Liver (tissue), 7 donors: ENCODE measurements at regions not wholly inside any gene's neighbourhood (a gene's known extent, or its start where the extent isn't known, plus 50 kb on each side); places are given as distances from the start of the nearest gene placed in this dataset.

Source experiments
- DNase-seq: peaks from one replicate; pipeline ENCODE4 v3.0.0-alpha.2; 2017; ENCODE audit warnings: low spot score
- H3K27ac ChIP-seq, 2 donors: one replicate each; pipeline ENCODE4 v1.7.0; 2013; ENCODE audit warnings: inconsistent platforms in 2 of 2, low read length in 2 of 2, control low read depth in 1 of 2, low read depth in 1 of 2, mild to moderate bottlenecking in 1 of 2
- H3K27me3 ChIP-seq, 4 donors: one replicate each; pipeline versions ENCODE4 v1.6.1 to v1.7.0; 2013; ENCODE audit warnings: low read length in 3 of 4, inconsistent platforms in 1 of 4, mild to moderate bottlenecking in 1 of 4, moderate library complexity in 1 of 4; ENCODE audit not compliant: control insufficient read depth in 4 of 4, insufficient read depth in 4 of 4
- H3K36me3 ChIP-seq, 4 donors: one replicate each; pipeline versions ENCODE4 v1.6.1 to v1.7.0; 2013; ENCODE audit warnings: low read length in 3 of 4, mild to moderate bottlenecking in 3 of 4, low read depth in 1 of 4, moderate library complexity in 1 of 4; ENCODE audit not compliant: control insufficient read depth in 4 of 4, insufficient read depth in 3 of 4
- H3K4me1 ChIP-seq, 4 donors: one replicate each; pipeline versions ENCODE4 v1.6.1 to v1.7.0; 2013; ENCODE audit warnings: low read length in 3 of 4, mild to moderate bottlenecking in 3 of 4, moderate library complexity in 1 of 4; ENCODE audit not compliant: control insufficient read depth in 4 of 4, insufficient read depth in 4 of 4
- H3K4me3 ChIP-seq, 3 donors: one replicate each; pipeline versions ENCODE4 v1.6.1 to v1.7.0; 2013; ENCODE audit warnings: low read length in 3 of 3, control low read depth in 1 of 3, low read depth in 1 of 3, mild to moderate bottlenecking in 1 of 3
- H3K9ac ChIP-seq, 2 donors: one replicate each; pipeline ENCODE4 v1.7.0; 2013; ENCODE audit warnings: low read length in 2 of 2, mild to moderate bottlenecking in 2 of 2, moderate library complexity in 2 of 2, control low read depth in 1 of 2, low read depth in 1 of 2
- H3K9me3 ChIP-seq, 4 donors: one replicate each; pipeline versions ENCODE4 v1.6.1 to v1.7.0; 2013; ENCODE audit warnings: low read length in 3 of 4; ENCODE audit not compliant: control insufficient read depth in 4 of 4
- HNF4A ChIP-seq, 2 donors: conservative IDR thresholded peaks; 2 replicates each; pipeline ENCODE4 v1.6.1; 2016; ENCODE audit warnings: antibody characterized with exemption in 2 of 2, mild to moderate bottlenecking in 2 of 2
- RXRA ChIP-seq, 2 donors: IDR thresholded peaks; 2 replicates each; pipeline ENCODE4 v1.6.1; 2017 to 2018; ENCODE audit warnings: antibody characterized with exemption in 2 of 2, mild to moderate bottlenecking in 1 of 2
- YY1 ChIP-seq: IDR thresholded peaks from 2 replicates; pipeline ENCODE4 v1.6.1; 2016; ENCODE audit warnings: antibody characterized with exemption, mild to moderate bottlenecking
- WGBS: extraction: QIAGEN DNeasy Blood & Tissue Kit; methylation state at CpG from one replicate; pipeline ENCODE4 v1.1.7; 2013; 5-methylcytosine and 5-hydroxymethylcytosine counted together
- TF ChIP-seq, protein P1 (sequence below): IDR thresholded peaks from 2 replicates; pipeline ENCODE4 v1.6.1; 2016; ENCODE audit warnings: antibody characterized with exemption, mild to moderate bottlenecking
- TF ChIP-seq, protein P2 (sequence below): IDR thresholded peaks from 2 replicates; pipeline ENCODE4 v1.6.1; 2016; ENCODE audit warnings: antibody characterized with exemption
- TF ChIP-seq, protein P3 (sequence below): IDR thresholded peaks from 2 replicates; pipeline ENCODE4 v1.6.1; 2016; ENCODE audit warnings: antibody characterized with exemption
- TF ChIP-seq, protein P4 (sequence below): IDR thresholded peaks from 2 replicates; pipeline ENCODE4 v1.6.1; 2016; ENCODE audit warnings: antibody characterized with exemption
- donor health status: healthy.
- donor health status: healthy.
- donor health status: healthy.
- donor health status: healthy.

DNA sequence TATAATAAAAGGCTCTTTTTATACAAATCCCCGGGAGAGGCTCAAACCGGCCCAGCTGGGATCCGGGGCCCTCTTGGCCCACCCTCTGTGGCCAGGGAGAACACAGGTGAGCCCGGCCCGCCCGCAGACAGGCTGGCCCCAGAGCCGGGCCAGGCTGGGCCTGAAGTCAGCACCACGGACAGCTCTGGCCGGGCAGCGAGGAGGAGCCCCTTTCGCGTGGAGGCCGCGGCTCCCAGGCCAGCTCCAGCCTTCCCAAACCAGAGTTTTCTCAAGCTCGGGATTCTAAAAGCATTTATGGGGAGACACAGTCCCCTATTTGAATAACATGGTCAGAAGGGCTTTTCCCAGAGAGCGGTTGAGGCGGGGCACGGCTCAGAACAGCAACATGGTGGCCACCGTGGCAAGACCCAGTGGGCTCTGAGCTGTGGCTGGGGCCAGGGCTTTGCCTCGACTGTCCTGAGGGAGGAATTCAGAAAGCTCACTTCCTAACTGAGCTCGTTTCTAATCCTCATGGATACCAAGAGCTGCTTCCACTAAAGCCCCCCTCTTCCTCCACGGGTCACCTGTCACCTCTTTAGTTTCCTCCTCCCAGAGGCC lies 115.4 kb downstream of the BRD1 start:
- Histone ChIP-seq H3K36me3 (no peaks in the 10 kb centered on the region), H3K27ac (no peak overlapping the region), H3K9ac (no peak overlapping the region), H3K4me1 (no peaks in the 10 kb centered on the region), H3K9me3 (peaks cover 0 to 3% (median under 1%) of the 10 kb centered on the region in 4 donors), H3K27me3 (no peaks in the 10 kb centered on the region), H3K4me3 (no peak overlapping the region)
- no peak for DNase-seq
- TF ChIP-seq RXRA (IDR thresholded peaks at IDR 0.05) (no peak), YY1 (no peak)
- TF ChIP-seq, protein P1, sequence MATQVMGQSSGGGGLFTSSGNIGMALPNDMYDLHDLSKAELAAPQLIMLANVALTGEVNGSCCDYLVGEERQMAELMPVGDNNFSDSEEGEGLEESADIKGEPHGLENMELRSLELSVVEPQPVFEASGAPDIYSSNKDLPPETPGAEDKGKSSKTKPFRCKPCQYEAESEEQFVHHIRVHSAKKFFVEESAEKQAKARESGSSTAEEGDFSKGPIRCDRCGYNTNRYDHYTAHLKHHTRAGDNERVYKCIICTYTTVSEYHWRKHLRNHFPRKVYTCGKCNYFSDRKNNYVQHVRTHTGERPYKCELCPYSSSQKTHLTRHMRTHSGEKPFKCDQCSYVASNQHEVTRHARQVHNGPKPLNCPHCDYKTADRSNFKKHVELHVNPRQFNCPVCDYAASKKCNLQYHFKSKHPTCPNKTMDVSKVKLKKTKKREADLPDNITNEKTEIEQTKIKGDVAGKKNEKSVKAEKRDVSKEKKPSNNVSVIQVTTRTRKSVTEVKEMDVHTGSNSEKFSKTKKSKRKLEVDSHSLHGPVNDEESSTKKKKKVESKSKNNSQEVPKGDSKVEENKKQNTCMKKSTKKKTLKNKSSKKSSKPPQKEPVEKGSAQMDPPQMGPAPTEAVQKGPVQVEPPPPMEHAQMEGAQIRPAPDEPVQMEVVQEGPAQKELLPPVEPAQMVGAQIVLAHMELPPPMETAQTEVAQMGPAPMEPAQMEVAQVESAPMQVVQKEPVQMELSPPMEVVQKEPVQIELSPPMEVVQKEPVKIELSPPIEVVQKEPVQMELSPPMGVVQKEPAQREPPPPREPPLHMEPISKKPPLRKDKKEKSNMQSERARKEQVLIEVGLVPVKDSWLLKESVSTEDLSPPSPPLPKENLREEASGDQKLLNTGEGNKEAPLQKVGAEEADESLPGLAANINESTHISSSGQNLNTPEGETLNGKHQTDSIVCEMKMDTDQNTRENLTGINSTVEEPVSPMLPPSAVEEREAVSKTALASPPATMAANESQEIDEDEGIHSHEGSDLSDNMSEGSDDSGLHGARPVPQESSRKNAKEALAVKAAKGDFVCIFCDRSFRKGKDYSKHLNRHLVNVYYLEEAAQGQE: peak; percentile 97
- WGBS: 34% methylated on average over 22 of the region's 22 CpGs

DNA sequence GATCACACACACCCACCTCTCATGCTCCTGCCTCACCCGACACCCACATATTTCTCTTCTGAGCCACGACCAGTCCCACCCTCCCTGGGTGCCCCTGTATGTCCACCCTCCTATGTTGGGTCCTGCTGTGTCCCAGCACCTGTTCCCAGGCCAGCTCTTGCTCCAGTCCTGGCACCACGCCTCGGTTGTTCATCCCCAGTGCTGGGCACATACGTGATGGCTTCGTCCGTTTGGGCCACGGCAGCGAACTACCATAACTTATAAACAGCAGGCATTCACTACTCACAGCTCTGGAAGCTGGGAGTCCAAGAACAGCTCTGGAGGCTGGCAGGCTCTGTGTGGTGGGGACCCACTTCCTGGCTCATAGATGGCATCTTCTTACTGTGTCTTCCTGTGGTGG lies 116.9 kb downstream of the BRD1 start:
- no peak for DNase-seq
- Histone ChIP-seq H3K9me3 (peaks cover 0 to 3% (median under 1%) of the 10 kb centered on the region in 4 donors), H3K4me1 (no peaks in the 10 kb centered on the region), H3K27ac (no peak overlapping the region), H3K4me3 (no peak overlapping the region), H3K9ac (no peak overlapping the region), H3K36me3 (no peaks in the 10 kb centered on the region), H3K27me3 (peaks cover 0 to 5% (median 0%) of the 10 kb centered on the region in 4 donors)
- WGBS: 86% methylated on average over 9 of the region's 9 CpGs
- TF ChIP-seq HNF4A (conservative IDR thresholded peaks at IDR 0.05): no peak
- TF ChIP-seq, protein P2, sequence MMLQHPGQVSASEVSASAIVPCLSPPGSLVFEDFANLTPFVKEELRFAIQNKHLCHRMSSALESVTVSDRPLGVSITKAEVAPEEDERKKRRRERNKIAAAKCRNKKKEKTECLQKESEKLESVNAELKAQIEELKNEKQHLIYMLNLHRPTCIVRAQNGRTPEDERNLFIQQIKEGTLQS: no peak
- TF ChIP-seq, protein P1: no peak
- TF ChIP-seq, protein P3, sequence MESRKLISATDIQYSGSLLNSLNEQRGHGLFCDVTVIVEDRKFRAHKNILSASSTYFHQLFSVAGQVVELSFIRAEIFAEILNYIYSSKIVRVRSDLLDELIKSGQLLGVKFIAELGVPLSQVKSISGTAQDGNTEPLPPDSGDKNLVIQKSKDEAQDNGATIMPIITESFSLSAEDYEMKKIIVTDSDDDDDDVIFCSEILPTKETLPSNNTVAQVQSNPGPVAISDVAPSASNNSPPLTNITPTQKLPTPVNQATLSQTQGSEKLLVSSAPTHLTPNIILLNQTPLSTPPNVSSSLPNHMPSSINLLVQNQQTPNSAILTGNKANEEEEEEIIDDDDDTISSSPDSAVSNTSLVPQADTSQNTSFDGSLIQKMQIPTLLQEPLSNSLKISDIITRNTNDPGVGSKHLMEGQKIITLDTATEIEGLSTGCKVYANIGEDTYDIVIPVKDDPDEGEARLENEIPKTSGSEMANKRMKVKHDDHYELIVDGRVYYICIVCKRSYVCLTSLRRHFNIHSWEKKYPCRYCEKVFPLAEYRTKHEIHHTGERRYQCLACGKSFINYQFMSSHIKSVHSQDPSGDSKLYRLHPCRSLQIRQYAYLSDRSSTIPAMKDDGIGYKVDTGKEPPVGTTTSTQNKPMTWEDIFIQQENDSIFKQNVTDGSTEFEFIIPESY: no peak
- TF ChIP-seq, protein P4, sequence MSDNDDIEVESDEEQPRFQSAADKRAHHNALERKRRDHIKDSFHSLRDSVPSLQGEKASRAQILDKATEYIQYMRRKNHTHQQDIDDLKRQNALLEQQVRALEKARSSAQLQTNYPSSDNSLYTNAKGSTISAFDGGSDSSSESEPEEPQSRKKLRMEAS: no peak
